ENCODE measurements at regions not wholly inside any gene's neighbourhood (a gene's known extent, or its start where the extent isn't known, plus 50 kb on each side); places are given as distances from the start of the nearest gene placed in this dataset.
"Not testable (repeated sequence)": the region's sequence is repeated elsewhere in the genome, so short reads cannot be mapped to it uniquely, and the experiment has no call there.

GRCh38 chr21:23861911-23862504 is 1745.3 kb downstream of the MRPL39 start:
- DNase-seq = no peak

- no peak for DNase-seq
Observed at GRCh38 chr21:23858878-23859277, 1748.4 kb downstream of the MRPL39 start.

GRCh38 chr21:23853796-23854379 is 1753.4 kb downstream of the MRPL39 start:
- DNase-seq = peak; percentile 3

GRCh38 chr21:23837564-23837963 is 1769.7 kb downstream of the MRPL39 start:
- DNase-seq = no peak

- DNase-seq = no peak
Observed at GRCh38 chr21:23822760-23823159, 1784.5 kb downstream of the MRPL39 start.

- no peak for DNase-seq
Observed at GRCh38 chr21:23817337-23817736, 1789.9 kb downstream of the MRPL39 start.

- DNase-seq = no peak
Observed at GRCh38 chr21:23812485-23812884, 1794.8 kb downstream of the MRPL39 start.

- DNase-seq = no peak
Observed at GRCh38 chr21:23811805-23812204, 1795.5 kb downstream of the MRPL39 start.

- DNase-seq = no peak
Observed at GRCh38 chr21:23809573-23809972, 1797.7 kb downstream of the MRPL39 start.

- DNase-seq = not testable (repeated sequence)
Observed at GRCh38 chr21:23806966-23807548, 1800.2 kb downstream of the MRPL39 start.

GRCh38 chr21:23804866-23805265 is 1802.4 kb downstream of the MRPL39 start:
- DNase-seq = no peak

GRCh38 chr21:23801292-23801691 is 1806.0 kb downstream of the MRPL39 start:
- DNase-seq = no peak

- no peak for DNase-seq
Observed at GRCh38 chr21:23799376-23799775, 1807.9 kb downstream of the MRPL39 start.

GRCh38 chr21:23792300-23792699 is 1815.0 kb downstream of the MRPL39 start:
- no peak for DNase-seq

GRCh38 chr21:23789864-23790263 is 1817.4 kb downstream of the MRPL39 start:
- no peak for DNase-seq

- no peak for DNase-seq
Observed at GRCh38 chr21:23780326-23780725, 1827.0 kb downstream of the MRPL39 start.

- no peak for DNase-seq
Observed at GRCh38 chr21:23743821-23744220, 1863.5 kb downstream of the MRPL39 start.

- DNase-seq = no peak
Observed at GRCh38 chr21:23740463-23740862, 1866.8 kb downstream of the MRPL39 start.

- DNase-seq = no peak
Observed at GRCh38 chr21:23732776-23733175, 1874.5 kb downstream of the MRPL39 start.

GRCh38 chr21:23729331-23729730 is 1878.0 kb downstream of the MRPL39 start:
- no peak for DNase-seq

GRCh38 chr21:23725576-23725975 is 1881.7 kb downstream of the MRPL39 start:
- DNase-seq = no peak

- DNase-seq = no peak
Observed at GRCh38 chr21:23718446-23719285, 1888.6 kb downstream of the MRPL39 start.

GRCh38 chr21:23712166-23712565 is 1895.1 kb downstream of the MRPL39 start:
- DNase-seq = no peak

All from fibroblast of skin of abdomen (primary cell).